Uterus (tissue), 2 donors: ENCODE measurements at regions not wholly inside any gene's neighbourhood (a gene's known extent, or its start where the extent isn't known, plus 50 kb on each side); places are given as distances from the start of the nearest gene placed in this dataset.

Experiments
- CTCF ChIP-seq, 4 experiments: fragments of 200-600 bp in 2 of 4; fragments of 450-650 bp in 2 of 4; sonication (generic) in 2 of 4; IDR thresholded peaks; one replicate each; pipeline ENCODE4 v1.5.1; 2016 to 2019; ENCODE audit warnings: antibody characterized with exemption in 4 of 4, mild to moderate bottlenecking in 2 of 4, moderate library complexity in 1 of 4
- POLR2A ChIP-seq, 2 donors: fragments of 450-650 bp; IDR thresholded peaks; one replicate each; pipeline ENCODE4 v1.6.1; 2016; ENCODE audit warnings: antibody characterized with exemption in 2 of 2, mild to moderate bottlenecking in 1 of 2, moderate library complexity in 1 of 2

- TF ChIP-seq CTCF (IDR thresholded peaks at IDR 0.05) (no peak), POLR2A (IDR thresholded peaks at IDR 0.05) (no peak)
Measured at GRCh38 chr10:95133997-95134396, 60.0 kb upstream of the ACSM6 start.
